Inflammatory macrophage treated with lipopolysaccharide for 4 hours (primary cell): ENCODE measurements at regions not wholly inside any gene's neighbourhood (a gene's known extent, or its start where the extent isn't known, plus 50 kb on each side); places are given as distances from the start of the nearest gene placed in this dataset.
"Not testable (repeated sequence)": the region's sequence is repeated elsewhere in the genome, so short reads cannot be mapped to it uniquely, and the experiment has no call there.

Experiments
- DNase-seq: peaks from one replicate; pipeline ENCODE4 v3.0.0-alpha.2; 2020

DNA sequence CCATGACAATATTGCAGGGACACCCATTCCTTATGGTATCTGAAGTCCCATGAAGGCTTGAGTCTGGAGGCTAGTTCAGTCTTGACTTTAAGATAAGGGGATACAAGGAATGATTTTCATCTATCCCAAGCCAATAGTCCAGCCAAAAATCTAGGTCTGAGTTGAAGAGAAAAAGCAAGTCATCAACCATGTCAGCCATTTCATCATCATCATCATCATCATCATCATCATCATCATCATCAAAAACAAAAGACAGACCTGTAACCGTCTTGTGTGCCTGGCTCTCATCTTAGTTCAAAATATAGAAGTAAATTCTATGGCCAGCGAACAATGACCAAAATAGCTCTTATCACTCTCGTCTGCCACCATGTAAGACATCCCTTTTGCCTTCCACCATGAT is 59.5 kb upstream of the FAM90A26 start:
- not testable (repeated sequence) for DNase-seq

GRCh38 chr4:9103148-9103524 is 67.1 kb upstream of the FAM90A26 start:
- DNase-seq = not testable (repeated sequence)

DNA sequence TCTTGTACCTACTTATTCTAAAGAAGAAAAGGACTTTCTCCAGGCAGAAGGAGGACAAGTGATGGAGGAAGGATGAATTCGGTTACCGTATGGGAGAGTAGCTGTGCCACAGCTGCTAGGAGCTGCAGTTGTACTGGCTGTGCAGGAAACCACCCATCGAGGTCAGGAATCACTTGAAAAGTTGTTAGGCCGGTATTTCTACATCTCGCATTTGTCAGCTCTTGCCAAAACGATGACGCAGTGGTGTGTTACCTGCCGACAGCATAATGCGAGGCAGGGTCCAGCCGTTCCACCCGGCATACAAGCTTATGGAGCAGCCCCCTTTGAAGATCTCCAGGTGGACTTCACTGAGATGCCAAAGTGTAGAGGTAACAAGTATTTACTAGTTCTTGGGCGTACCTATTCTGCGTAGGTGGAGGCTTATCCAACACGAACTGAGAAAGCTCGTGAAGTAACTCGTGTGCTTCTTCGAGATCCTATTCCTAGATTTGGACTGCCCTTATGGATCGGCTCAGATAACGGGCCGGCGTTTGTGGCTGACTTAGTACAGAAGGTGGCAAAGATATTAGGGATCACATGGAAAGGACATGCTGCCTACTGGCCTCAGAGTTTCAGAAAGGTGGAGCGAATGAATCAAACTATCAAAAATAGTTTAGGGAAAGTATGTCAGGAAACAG is 67.6 kb upstream of the FAM90A26 start:
- not testable (repeated sequence) for DNase-seq

DNA sequence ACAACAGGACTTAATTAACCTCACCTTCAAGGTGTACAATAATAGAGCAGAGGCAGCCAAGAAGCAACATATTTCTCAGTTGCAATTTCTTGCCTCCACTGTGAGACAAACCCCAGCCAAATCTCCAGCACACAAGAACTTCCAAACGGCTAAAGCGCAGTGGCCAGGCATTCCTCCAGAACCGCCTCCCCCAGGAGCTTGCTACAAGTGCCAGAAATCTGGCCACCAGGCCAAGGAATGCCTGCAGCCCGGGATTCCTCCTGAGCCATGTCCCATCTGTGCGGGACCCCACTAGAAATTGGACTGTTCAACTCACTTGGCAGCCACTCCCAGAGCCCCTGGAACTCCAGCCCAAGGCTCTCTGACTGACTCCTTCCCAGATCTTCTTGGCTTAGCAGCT is 73.9 kb upstream of the FAM90A26 start:
- DNase-seq = not testable (repeated sequence)

DNA sequence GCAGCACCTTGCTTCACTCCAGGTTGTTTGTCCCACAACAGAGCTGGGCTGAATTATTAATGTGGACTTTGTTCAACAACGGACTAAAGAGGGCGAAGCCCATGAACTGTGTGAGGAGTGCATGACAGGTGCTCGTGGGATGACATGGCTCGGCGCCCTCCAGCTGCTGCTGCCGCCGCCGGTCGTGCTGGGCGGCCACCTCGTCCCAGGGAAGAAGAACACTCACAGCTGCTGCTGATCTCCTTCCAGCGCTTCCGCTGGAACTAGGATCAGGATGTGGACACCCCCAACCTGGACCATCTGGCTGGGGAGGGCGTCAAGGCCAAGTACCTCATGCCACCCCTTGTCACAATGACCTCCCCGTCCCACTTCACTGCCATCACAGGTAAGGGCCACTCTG is 91.4 kb upstream of the FAM90A26 start:
- not testable (repeated sequence) for DNase-seq

DNA sequence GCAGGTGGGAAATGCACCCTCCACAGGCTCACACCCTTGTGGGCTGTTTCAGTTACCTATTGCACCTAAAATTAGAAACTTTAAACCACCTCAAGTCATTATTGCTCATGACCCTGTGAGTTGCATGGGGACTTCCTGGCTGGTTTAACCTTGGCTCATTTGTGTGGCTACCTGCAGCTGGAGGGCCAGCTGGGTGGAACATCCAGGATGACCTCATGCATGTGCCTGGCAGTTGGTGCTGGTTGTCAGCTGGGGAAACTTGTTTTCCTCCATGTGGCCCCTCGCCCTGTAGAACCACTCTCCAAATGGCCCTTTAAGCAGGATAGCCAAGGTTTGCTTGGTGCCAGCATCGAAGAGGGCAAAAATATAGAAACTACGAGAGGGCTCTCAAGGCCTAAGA is 93.2 kb upstream of the FAM90A26 start:
- DNase-seq = not testable (repeated sequence)

DNA sequence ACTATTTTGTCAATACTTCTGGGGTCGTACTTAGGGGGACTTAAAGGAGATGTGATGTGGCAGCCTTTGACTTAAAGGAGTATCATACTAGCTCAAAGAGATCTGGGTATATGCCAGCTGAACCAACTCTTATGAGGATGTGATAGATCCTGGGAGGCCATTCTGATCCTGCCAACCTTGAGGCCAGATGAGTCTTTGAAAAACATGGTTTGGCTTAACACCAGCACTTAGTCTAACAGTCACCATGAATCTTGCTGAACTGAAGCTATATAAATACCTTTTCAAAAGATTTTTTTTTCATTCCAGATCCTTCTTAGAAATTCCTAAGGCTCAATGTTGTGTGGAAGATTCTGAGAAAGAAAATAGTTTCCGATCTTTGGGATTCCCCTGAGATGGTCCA is 93.7 kb upstream of the FAM90A26 start:
- not testable (repeated sequence) for DNase-seq

GRCh38 chr4:9073371-9073770 is 96.8 kb upstream of the FAM90A26 start:
- DNase-seq = not testable (repeated sequence)

DNA sequence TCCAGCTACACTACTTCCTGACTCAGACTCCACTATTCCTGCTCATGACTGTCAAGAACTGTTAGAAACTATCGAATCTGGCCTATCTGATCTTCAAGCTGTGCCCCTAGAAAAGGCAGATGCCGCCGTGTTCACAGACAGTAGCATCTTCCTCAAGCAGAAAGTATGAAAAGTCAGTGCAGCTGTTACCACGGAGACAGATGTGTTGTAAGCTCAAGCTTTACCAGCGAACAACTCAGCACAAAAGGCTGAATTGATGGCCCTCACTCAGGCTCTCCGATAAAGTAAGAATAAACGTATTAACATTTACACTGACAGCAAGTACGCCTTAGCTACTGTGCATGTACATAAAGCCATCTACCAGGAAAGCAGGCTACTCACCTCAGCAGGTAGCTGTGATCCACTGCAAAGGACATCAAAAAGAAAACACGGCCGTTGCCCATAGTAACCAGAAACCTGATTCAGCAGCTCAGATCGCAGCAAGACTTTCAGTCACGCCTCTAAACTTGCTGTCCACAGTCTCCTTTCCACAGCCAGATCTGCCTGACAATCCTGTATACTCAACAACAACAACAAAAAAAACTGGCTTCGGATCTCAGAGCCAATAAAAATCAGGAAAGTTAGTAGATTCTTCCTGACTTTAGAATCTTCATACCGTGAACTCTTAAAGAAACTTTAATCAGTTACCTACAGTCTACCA is 97.5 kb upstream of the FAM90A26 start:
- DNase-seq = not testable (repeated sequence)

- not testable (repeated sequence) for DNase-seq
Measured at GRCh38 chr4:9067923-9068322, 102.3 kb upstream of the FAM90A26 start.

DNA sequence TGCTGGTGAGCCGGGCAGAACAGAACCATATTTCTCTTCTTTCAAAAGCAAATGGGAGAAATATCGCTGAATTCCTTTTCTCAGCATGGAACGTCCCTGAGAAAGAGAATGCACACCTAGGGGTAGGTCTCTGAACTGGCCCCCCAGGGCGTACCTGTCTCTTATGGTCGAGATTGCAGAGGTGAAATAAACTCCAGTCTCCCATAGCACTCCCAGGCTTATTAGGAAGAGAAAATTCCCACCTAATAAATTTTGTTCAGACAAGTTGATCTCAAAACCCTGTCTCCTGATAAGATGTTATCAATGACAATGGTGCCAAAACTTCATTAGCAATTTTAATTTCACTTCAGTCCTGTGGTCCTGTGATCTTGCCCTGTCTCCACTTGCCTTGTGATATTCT is 106.6 kb upstream of the FAM90A26 start:
- DNase-seq = not testable (repeated sequence)

DNA sequence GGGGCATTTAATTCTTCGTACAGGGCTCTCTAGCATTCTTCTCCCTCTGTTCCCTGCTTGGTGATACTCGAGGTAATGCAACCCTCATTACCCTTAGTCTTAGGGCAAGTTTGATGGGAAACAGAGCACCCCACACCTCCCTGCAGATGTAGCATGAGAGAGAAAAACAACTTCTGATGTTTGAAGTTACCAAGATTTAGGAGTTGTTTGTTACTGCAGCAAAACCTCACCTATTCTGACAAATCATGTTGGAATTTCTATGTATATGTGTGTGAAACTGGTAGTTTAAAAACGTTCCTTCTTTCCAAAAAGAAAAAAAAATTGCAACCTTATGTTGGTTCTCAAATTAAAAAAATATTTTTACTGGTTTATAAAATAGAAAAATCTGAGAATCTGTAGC is 145.3 kb upstream of the FAM90A26 start:
- DNase-seq = not testable (repeated sequence)

GRCh38 chr4:9009792-9010191 is 138.2 kb upstream of the HMX1 start:
- not testable (repeated sequence) for DNase-seq

DNA sequence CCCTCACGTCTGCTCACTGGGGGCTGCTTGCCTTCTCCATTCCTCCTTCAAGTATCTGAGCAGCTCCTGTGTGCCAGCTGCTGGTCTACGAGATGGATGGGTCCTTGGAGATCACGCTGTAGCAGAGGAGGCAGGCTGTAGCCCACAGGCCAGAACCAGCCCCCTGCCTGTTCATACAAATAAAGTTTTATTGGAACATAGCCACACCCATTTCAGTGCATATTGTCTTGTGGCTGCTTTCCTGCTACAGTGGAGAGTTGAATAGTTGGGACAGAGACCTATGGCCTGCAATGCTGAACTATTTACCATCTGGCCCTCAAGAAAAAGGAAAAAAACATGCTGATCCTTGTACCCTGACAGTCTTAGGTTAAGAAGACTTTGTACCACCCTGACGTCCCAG is 136.8 kb upstream of the HMX1 start:
- DNase-seq = not testable (repeated sequence)

DNA sequence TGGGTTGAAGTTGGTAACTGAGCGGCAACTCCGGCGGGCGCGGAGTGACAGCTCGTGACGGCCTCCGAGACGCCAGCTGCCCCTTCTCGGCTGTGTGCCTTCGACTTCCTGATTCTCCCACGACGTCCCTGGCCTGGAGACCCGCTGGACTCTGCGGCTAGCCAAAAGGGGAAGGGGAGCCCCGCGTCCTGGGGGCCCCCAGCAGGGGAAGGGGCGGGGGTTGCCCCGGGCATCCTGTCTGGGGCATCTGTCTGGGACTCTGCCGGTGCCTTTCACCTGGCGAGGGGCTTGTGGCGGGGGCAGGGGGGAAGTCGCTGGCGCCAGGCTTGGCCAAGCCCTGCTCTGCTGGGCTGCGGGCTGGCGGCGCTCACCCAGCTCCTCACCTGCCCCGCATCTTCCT is 129.5 kb upstream of the HMX1 start:
- DNase-seq = not testable (repeated sequence)

- peak; percentile 9 for DNase-seq
Measured at GRCh38 chr4:9000505-9001001, 128.9 kb upstream of the HMX1 start.

DNA sequence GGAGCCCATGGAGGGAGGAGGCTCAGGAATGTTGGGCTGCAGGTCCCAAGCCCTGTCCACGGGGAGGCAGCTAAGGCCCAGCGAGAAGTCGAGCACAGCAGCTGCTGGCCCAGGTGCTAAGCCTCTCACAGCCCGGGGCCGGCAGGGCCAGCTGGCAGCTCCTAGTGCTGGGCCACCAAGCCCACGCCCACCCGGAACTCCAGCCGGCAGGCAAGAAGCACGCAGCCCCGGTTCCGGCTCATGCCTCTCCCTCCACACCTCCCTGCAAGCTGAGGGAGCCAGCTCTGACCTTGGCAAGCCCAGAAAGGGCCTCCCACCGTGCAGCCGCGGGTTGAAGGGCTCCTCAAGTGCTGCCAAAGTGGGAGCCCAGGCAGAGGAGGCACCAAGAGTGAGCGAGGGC is 121.3 kb upstream of the HMX1 start:
- not testable (repeated sequence) for DNase-seq

GRCh38 chr4:8991449-8991848 is 119.8 kb upstream of the HMX1 start:
- DNase-seq = not testable (repeated sequence)

DNA sequence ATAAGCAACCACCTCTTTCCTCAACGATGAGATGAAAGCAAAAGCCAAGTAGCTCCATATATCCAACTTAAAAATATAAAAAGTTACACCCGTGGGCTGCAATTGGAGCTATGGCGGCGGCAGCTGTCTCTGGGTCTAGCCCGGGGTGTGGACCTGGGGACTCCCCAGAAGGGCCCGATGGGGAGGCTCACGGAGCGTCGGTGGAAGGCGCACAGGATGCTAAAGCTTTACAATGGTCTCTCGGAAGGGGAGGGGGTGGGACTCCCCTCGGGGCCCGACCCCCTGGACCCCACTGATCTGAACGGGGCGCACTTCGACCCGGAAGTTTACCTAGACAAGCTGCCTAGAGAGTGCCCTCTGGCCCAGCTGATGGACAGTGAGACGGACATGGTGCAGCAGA is 118.7 kb upstream of the HMX1 start:
- DNase-seq = not testable (repeated sequence)

DNA sequence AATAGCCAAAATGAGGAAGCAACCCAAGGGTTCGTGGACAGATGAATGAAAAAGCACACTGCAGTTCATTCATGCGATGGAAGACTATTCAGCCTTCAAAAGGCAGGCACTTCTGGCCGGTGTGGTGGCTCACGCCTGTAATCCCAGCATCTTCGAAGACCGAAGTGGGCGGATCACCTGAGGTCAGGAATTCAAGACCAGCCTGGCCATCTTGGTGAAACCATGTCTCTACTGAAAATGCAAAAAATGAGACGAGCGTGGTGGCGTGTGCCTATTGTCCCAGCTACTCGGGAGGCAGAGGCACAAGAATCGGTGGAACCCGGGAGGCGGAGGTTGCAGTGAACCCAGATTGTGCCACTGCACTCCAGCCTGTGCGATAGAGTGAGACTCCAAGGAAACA is 114.1 kb upstream of the HMX1 start:
- not testable (repeated sequence) for DNase-seq

GRCh38 chr4:8984641-8985040 is 113.0 kb upstream of the HMX1 start:
- not testable (repeated sequence) for DNase-seq

GRCh38 chr4:8983921-8984320 is 112.3 kb upstream of the HMX1 start:
- DNase-seq = not testable (repeated sequence)

- DNase-seq = not testable (repeated sequence)
Measured at GRCh38 chr4:8976466-8977128, 105.0 kb upstream of the HMX1 start.

DNA sequence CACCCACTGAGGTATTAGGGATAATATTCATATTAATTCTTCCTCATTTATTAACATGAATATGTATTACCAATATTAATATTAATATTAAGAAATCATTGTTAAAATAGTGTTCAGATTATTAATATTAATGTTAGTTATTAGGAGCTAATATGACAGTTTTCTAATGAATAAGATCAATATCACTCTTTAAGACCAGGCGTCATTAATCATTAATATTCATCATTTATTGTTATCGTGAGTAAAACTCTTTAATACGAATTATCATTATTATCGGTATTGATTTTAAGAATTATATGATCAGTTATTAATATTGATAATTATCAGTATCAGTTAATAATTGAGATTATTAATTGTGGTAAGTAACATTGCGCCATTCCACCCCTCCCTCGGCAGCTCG is 101.0 kb upstream of the HMX1 start:
- not testable (repeated sequence) for DNase-seq
